HepG2 (cell line): ENCODE measurements at regions not wholly inside any gene's neighbourhood (a gene's known extent, or its start where the extent isn't known, plus 50 kb on each side); places are given as distances from the start of the nearest gene placed in this dataset.

Source experiments
- ATAC-seq: fragments of 200-7000 bp; cut with Tn5 transposase; 3 replicates; pipeline ENCODE4 v1.9.1; 2020; ENCODE audit warnings: mild to moderate bottlenecking, moderate library complexity
- BruUV-seq: library from RNA; stranded (reverse); fragments of 400-500 nt; replicated peaks from 2 replicates; lab custom pipeline; 2021; lab: Mats Ljungman, UMichigan
- CTCF ChIA-PET: fragments of 300-600 bp; formaldehyde crosslinking; extraction: SDS; loops from one replicate; lab custom pipeline; 2021; ENCODE audit warnings: low total read pairs, inconsistent platforms, low intra/inter-chr PET ratio; lab: Yijun Ruan, JAX
- POLR2A ChIA-PET: fragments of 350-600 bp; sonication (Branson Sonifier 250); formaldehyde crosslinking; loops from one replicate; lab custom pipeline; 2020; ENCODE audit warnings: antibody characterized with exemption, inconsistent platforms; lab: Yijun Ruan, JAX
- DNase-seq: peaks from one replicate; pipeline ENCODE4 v3.0.0-alpha.2; 2015; ENCODE audit warnings: low spot score
- FAIRE-seq: peaks from 3 replicates; lab custom pipeline; 2011; peaks lifted over from hg19 to GRCh38; lab: Jason Lieb, UNC
- H2AFZ ChIP-seq: one replicate; pipeline ENCODE4 v1.6.1; 2011; ENCODE audit warnings: low read length, inconsistent platforms
- H3K27ac ChIP-seq: fragments of 300-600 bp; 3 replicates; pipeline ENCODE4 v1.8.0; 2011; ENCODE audit warnings: mixed run types, mild to moderate bottlenecking, mixed read lengths, low read length, inconsistent platforms; ENCODE audit not compliant: insufficient read depth; ENCODE audit errors: extremely low read length
- H3K27me3 ChIP-seq, 2 experiments: fragments of 200-600 bp in 1 of 2; 2 replicates in 1 of 2; 3 replicates in 1 of 2; pipeline versions ENCODE4 v1.6.0 to v1.8.0; 2011; ENCODE audit warnings: low read length in 2 of 2, mild to moderate bottlenecking in 2 of 2, moderate library complexity in 2 of 2, inconsistent platforms in 1 of 2; ENCODE audit not compliant: insufficient read depth in 2 of 2, control insufficient read depth in 1 of 2
- H3K36me3 ChIP-seq, 2 experiments: fragments of 200-600 bp in 1 of 2; replicated peaks in 1 of 2; 2 replicates in 1 of 2; 3 replicates in 1 of 2; pipeline versions ENCODE4 v1.5.1 to v1.8.0; 2011; ENCODE audit warnings: low read length in 2 of 2, inconsistent platforms in 1 of 2; ENCODE audit not compliant: insufficient read depth in 2 of 2, control insufficient read depth in 1 of 2
- H3K4me1 ChIP-seq: 2 replicates; pipeline ENCODE4 v1.5.1; 2012; ENCODE audit warnings: low read length, inconsistent platforms; ENCODE audit not compliant: insufficient read depth
- H3K4me2 ChIP-seq: 2 replicates; pipeline ENCODE4 v1.6.0; 2011; ENCODE audit warnings: low read depth, low read length, inconsistent platforms
- H3K4me3 ChIP-seq, 3 experiments: fragments of 200-600 bp in 1 of 3; sonication (generic), shearing (Covaris generic) in 1 of 3; replicated peaks in 1 of 3; 2 replicates each; pipeline ENCODE4 v1.5.1; 2011 to 2016; ENCODE audit warnings: low read length in 3 of 3, inconsistent platforms in 2 of 3, low read depth in 2 of 3, mild to moderate bottlenecking in 2 of 3, control low read depth in 1 of 3, mixed read lengths in 1 of 3; ENCODE audit not compliant: insufficient read depth in 1 of 3
- H3K79me2 ChIP-seq: one replicate; pipeline ENCODE4 v1.6.1; 2011; ENCODE audit warnings: low read length, inconsistent platforms; ENCODE audit not compliant: insufficient read depth
- H3K9ac ChIP-seq: 2 replicates; pipeline ENCODE4 v1.6.0; 2011; ENCODE audit warnings: mild to moderate bottlenecking, low read depth, low read length, inconsistent platforms; ENCODE audit not compliant: insufficient read depth
- H3K9me3 ChIP-seq: 2 replicates; pipeline ENCODE4 v1.5.1; 2012; ENCODE audit warnings: mild to moderate bottlenecking, low read length
- H4K20me1 ChIP-seq: 2 replicates; pipeline ENCODE4 v1.6.0; 2011; ENCODE audit warnings: inconsistent platforms, mild to moderate bottlenecking, low read length, moderate library complexity; ENCODE audit not compliant: insufficient read depth
- HMGA1 ChIP-seq: sonication (generic); formaldehyde crosslinking; conservative IDR thresholded peaks from 2 replicates; pipeline ENCODE4 v1.4.0; 2020; ENCODE audit warnings: missing genetic modification reagents
- KDM6A ChIP-seq: IDR thresholded peaks from 2 replicates; pipeline ENCODE4 v1.6.1; 2016; ENCODE audit warnings: low read depth
- MAF1 ChIP-seq: sonication (generic); formaldehyde crosslinking; IDR thresholded peaks from 2 replicates; pipeline ENCODE4 v1.5.0; 2020; ENCODE audit warnings: missing genetic modification reagents, borderline replicate concordance
- NR2F1 ChIP-seq, 2 experiments: fragments of 450-650 bp in 1 of 2; formaldehyde crosslinking in 1 of 2; IDR thresholded peaks; 2 replicates each; pipeline versions ENCODE4 v1.5.0 to v1.6.1; 2016 to 2020; ENCODE audit warnings: mild to moderate bottlenecking in 1 of 2, missing compliant biosample characterization in 1 of 2, missing genetic modification reagents in 1 of 2, moderate library complexity in 1 of 2
- PHF21A ChIP-seq: sonication (generic); formaldehyde crosslinking; IDR thresholded peaks from 2 replicates; pipeline ENCODE4 v1.5.0; 2020; ENCODE audit warnings: mild to moderate bottlenecking, missing genetic modification reagents
- PRMT3 ChIP-seq: sonication (generic); formaldehyde crosslinking; IDR thresholded peaks from 2 replicates; pipeline ENCODE4 v1.8.1; 2022; ENCODE audit warnings: low read depth, mild to moderate bottlenecking, moderate library complexity, missing genetic modification reagents, borderline replicate concordance
- SATB2 ChIP-seq: sonication (generic); formaldehyde crosslinking; IDR thresholded peaks from 2 replicates; pipeline ENCODE4 v1.5.0; 2020; ENCODE audit warnings: missing genetic modification reagents
- SIN3A ChIP-seq: IDR thresholded peaks from 2 replicates; pipeline ENCODE4 v1.6.1; 2011; ENCODE audit warnings: low read depth, mild to moderate bottlenecking, control low read depth, low read length, borderline replicate concordance
- TCF7 ChIP-seq: sonication (generic); IDR thresholded peaks from 2 replicates; pipeline ENCODE4 v1.6.1; 2016; ENCODE audit warnings: antibody characterized with exemption, low read depth
- ZFP37 ChIP-seq: sonication (generic); formaldehyde crosslinking; IDR thresholded peaks from 2 replicates; pipeline ENCODE4 v1.4.0; 2020; ENCODE audit warnings: missing genetic modification reagents, borderline replicate concordance
- ZNF225 ChIP-seq: sonication (generic); formaldehyde crosslinking; IDR thresholded peaks from 2 replicates; pipeline ENCODE4 v1.4.0; 2020; ENCODE audit warnings: mild to moderate bottlenecking, missing genetic modification reagents
- ZNF253 ChIP-seq: sonication (generic); formaldehyde crosslinking; IDR thresholded peaks from 2 replicates; pipeline ENCODE4 v1.8.0; 2022; ENCODE audit warnings: mild to moderate bottlenecking, missing genetic modification reagents, borderline replicate concordance
- ZNF260 ChIP-seq: sonication (generic); formaldehyde crosslinking; IDR thresholded peaks from 2 replicates; pipeline ENCODE4 v1.4.0; 2020; ENCODE audit warnings: missing genetic modification reagents, low read depth, mild to moderate bottlenecking, borderline replicate concordance
- ZNF660 ChIP-seq: sonication (generic); formaldehyde crosslinking; IDR thresholded peaks from 2 replicates; pipeline ENCODE4 v1.5.1; 2020; ENCODE audit warnings: mild to moderate bottlenecking, low read depth, missing genetic modification reagents, borderline replicate concordance
- ZNF720 ChIP-seq: sonication (generic); formaldehyde crosslinking; IDR thresholded peaks from 2 replicates; pipeline ENCODE4 v1.4.0; 2020; ENCODE audit warnings: missing genetic modification reagents
- WGBS: methylation state at CpG from one replicate; pipeline ENCODE4 v1.1.6; 2017; ENCODE audit warnings: low lambda C conversion rate; 5-methylcytosine and 5-hydroxymethylcytosine counted together
- in situ Hi-C: cut with HindIII; loops from 2 replicates; pipeline ENCODE4 v1.10.0; 2017; ENCODE audit warnings: low pct_unique_long_range_greater_than_20kb; ENCODE audit not compliant: extremely low pct_ligation_motif_present
- intact Hi-C: fragments of 100-400 bp; cut with micrococcal nuclease; formaldehyde crosslinking; loops from one replicate; pipeline ENCODE4 v1.10.0; 2022; ENCODE audit not compliant: unreplicated experiment
- TF ChIP-seq, protein P1 (sequence below): sonication (generic); formaldehyde crosslinking; IDR thresholded peaks from 2 replicates; pipeline ENCODE4 v1.4.0; 2020; ENCODE audit warnings: mild to moderate bottlenecking, missing genetic modification reagents
- TF ChIP-seq, protein P2 (sequence below): fragments of 450-650 bp; IDR thresholded peaks from 2 replicates; pipeline ENCODE4 v1.6.1; 2017; ENCODE audit warnings: mild to moderate bottlenecking
- TF ChIP-seq, protein P3 (sequence below): sonication (generic); formaldehyde crosslinking; IDR thresholded peaks from 2 replicates; pipeline ENCODE4 v1.9.0; 2022; ENCODE audit warnings: low read depth, missing genetic modification reagents
- TF ChIP-seq, protein P4 (sequence below): sonication (generic); formaldehyde crosslinking; IDR thresholded peaks from 2 replicates; pipeline ENCODE4 v1.8.0; 2022; ENCODE audit warnings: mild to moderate bottlenecking, missing genetic modification reagents; ENCODE audit not compliant: insufficient replicate concordance

DNA sequence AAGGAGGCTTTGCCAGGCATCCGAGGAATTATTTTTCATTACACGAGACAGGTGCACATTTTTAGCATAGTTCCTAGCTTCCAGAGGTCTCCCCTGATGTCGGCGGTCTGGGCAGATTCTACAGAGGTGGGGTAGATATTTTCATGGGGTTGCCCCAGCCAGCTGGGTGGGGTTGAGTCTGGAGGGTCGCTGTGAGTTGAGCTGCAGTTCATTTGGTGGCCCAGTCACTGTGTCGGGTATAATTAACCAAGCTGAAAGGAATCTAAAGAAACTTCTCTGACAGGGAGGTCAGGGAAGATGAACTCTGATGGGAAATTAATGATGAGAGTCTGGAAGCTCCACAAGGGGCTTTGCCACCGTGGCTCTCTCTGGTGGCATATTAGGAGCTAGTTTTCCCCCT is 233.7 kb upstream of the NAV2 start:
- Histone ChIP-seq H3K36me3 (no peaks in the 10 kb centered on the region), H3K27ac (no peak overlapping the region), H3K27me3 (peaks cover 1 to 17% of the 10 kb centered on the region in 2 experiments; a peak in 3 of 5 replicates), H3K4me2 (no peak overlapping the region), H3K9me3 (no peaks in the 10 kb centered on the region), H4K20me1 (no peaks in the 10 kb centered on the region), H2AFZ (no peak overlapping the region), H3K9ac (no peak overlapping the region), H3K79me2 (no peaks in the 10 kb centered on the region), H3K4me3 (no peak overlapping the region), H3K4me1 (no peaks in the 10 kb centered on the region)
- intact Hi-C loops (no loop called here), in situ Hi-C loops (no loop called here)
- no peak for ATAC-seq
- CTCF ChIA-PET, result no interaction called here
- POLR2A ChIA-PET, result no interaction called here
- no peak for DNase-seq
- BruUV-seq, result no TSS peak
- WGBS, result 11% methylated on average over 6 of the region's 7 CpGs
- FAIRE-seq, result no peak
- TF ChIP-seq MAF1 (CRISPR knock-in tag), result no peak
- no peak for TF ChIP-seq NR2F1 (CRISPR knock-in tag; IDR thresholded peaks at IDR 0.05)
- TF ChIP-seq PRMT3 (CRISPR knock-in tag), result no peak
- no peak for TF ChIP-seq SATB2 (CRISPR knock-in tag)
- no peak for TF ChIP-seq ZNF720 (CRISPR knock-in tag)
- no peak for TF ChIP-seq TCF7
- TF ChIP-seq, protein P1, sequence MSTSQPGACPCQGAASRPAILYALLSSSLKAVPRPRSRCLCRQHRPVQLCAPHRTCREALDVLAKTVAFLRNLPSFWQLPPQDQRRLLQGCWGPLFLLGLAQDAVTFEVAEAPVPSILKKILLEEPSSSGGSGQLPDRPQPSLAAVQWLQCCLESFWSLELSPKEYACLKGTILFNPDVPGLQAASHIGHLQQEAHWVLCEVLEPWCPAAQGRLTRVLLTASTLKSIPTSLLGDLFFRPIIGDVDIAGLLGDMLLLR, result no peak
- TF ChIP-seq ZNF253 (CRISPR knock-in tag), result no peak
- TF ChIP-seq HMGA1, result no peak
- no peak for TF ChIP-seq SIN3A
- TF ChIP-seq, protein P2, sequence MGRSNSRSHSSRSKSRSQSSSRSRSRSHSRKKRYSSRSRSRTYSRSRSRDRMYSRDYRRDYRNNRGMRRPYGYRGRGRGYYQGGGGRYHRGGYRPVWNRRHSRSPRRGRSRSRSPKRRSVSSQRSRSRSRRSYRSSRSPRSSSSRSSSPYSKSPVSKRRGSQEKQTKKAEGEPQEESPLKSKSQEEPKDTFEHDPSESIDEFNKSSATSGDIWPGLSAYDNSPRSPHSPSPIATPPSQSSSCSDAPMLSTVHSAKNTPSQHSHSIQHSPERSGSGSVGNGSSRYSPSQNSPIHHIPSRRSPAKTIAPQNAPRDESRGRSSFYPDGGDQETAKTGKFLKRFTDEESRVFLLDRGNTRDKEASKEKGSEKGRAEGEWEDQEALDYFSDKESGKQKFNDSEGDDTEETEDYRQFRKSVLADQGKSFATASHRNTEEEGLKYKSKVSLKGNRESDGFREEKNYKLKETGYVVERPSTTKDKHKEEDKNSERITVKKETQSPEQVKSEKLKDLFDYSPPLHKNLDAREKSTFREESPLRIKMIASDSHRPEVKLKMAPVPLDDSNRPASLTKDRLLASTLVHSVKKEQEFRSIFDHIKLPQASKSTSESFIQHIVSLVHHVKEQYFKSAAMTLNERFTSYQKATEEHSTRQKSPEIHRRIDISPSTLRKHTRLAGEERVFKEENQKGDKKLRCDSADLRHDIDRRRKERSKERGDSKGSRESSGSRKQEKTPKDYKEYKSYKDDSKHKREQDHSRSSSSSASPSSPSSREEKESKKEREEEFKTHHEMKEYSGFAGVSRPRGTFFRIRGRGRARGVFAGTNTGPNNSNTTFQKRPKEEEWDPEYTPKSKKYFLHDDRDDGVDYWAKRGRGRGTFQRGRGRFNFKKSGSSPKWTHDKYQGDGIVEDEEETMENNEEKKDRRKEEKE, result no peak
- TF ChIP-seq ZNF225, result no peak
- no peak for TF ChIP-seq ZNF260 (CRISPR knock-in tag)
- TF ChIP-seq ZNF660 (CRISPR knock-in tag), result no peak
- TF ChIP-seq, protein P3, sequence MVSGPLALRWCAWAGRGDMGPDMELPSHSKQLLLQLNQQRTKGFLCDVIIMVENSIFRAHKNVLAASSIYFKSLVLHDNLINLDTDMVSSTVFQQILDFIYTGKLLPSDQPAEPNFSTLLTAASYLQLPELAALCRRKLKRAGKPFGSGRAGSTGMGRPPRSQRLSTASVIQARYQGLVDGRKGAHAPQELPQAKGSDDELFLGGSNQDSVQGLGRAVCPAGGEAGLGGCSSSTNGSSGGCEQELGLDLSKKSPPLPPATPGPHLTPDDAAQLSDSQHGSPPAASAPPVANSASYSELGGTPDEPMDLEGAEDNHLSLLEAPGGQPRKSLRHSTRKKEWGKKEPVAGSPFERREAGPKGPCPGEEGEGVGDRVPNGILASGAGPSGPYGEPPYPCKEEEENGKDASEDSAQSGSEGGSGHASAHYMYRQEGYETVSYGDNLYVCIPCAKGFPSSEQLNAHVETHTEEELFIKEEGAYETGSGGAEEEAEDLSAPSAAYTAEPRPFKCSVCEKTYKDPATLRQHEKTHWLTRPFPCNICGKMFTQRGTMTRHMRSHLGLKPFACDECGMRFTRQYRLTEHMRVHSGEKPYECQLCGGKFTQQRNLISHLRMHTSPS (CRISPR knock-in tag), result no peak
- TF ChIP-seq ZFP37 (CRISPR knock-in tag), result no peak
- no peak for TF ChIP-seq PHF21A
- TF ChIP-seq, protein P4, sequence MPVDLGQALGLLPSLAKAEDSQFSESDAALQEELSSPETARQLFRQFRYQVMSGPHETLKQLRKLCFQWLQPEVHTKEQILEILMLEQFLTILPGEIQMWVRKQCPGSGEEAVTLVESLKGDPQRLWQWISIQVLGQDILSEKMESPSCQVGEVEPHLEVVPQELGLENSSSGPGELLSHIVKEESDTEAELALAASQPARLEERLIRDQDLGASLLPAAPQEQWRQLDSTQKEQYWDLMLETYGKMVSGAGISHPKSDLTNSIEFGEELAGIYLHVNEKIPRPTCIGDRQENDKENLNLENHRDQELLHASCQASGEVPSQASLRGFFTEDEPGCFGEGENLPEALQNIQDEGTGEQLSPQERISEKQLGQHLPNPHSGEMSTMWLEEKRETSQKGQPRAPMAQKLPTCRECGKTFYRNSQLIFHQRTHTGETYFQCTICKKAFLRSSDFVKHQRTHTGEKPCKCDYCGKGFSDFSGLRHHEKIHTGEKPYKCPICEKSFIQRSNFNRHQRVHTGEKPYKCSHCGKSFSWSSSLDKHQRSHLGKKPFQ, result no peak
- no peak for TF ChIP-seq KDM6A (CRISPR knock-in tag)
